ENCODE measurements at regions not wholly inside any gene's neighbourhood (a gene's known extent, or its start where the extent isn't known, plus 50 kb on each side); places are given as distances from the start of the nearest gene placed in this dataset.

- no TSS peak for BruUV-seq (replicated peaks)
- TF ChIP-seq HSF1 (IDR thresholded peaks at IDR 0.05; ENCODE audit: low read depth, low read length) (no peak), TCF3 (IDR thresholded peaks at IDR 0.05; ENCODE audit: borderline replicate concordance, insufficient read depth, low read depth, low read length) (no peak)
- Histone ChIP-seq H2AFZ (ENCODE audit: control insufficient read depth, low read depth, low read length) (no peak overlapping the region), H3K27ac (ENCODE audit: control insufficient read depth, insufficient read depth) (no peak overlapping the region), H3K9ac (ENCODE audit: control insufficient read depth, insufficient read depth, low read length) (no peak overlapping the region), H3K9me3 (replicated peaks; ENCODE audit: control insufficient read depth, insufficient read depth, low read length) (no peaks in the 10 kb centered on the region), H3K27me3 (replicated peaks in 1 of 2; ENCODE audit: control insufficient read depth in 2 of 2, insufficient read depth in 2 of 2, low read length in 1 of 2) (no peaks in the 10 kb centered on the region), H3K79me2 (ENCODE audit: control insufficient read depth, insufficient read depth, low read length) (no peaks in the 10 kb centered on the region), H4K20me1 (ENCODE audit: control insufficient read depth, insufficient read depth) (no peaks in the 10 kb centered on the region), H3K36me3 (ENCODE audit: control insufficient read depth in 2 of 2, insufficient read depth in 2 of 2, low read length in 1 of 2) (no peaks in the 10 kb centered on the region), H3K4me1 (ENCODE audit: control insufficient read depth, insufficient read depth, low read length) (no peaks in the 10 kb centered on the region), H3K4me2 (ENCODE audit: control insufficient read depth, insufficient read depth) (no peak overlapping the region), H3K4me3 (no peak overlapping the region)
- ChIA-PET CTCF (no interaction called here), RAD21 (ENCODE audit: unreplicated experiment) (no interaction called here), POLR2A (no interaction called here), SMC1A (ENCODE audit: uncharacterized antibody, unreplicated experiment) (interaction anchor here (1.0 to 1.5 kb wide), 2 partner anchors 9 to 16 kb away, joined by 3 read pairs; no protein-coding TSS in a partner anchor)
- ATAC-seq, result no peak
- intact Hi-C loops (cut with micrococcal nuclease; ENCODE audit: unreplicated experiment) (no loop called here), in situ Hi-C loops (cut with MboI) (no loop called here)
- DNase-seq (ENCODE audit: low read depth, low spot score), result no peak
- WGBS (ENCODE audit: insufficient coverage, insufficient replicate concordance, low lambda C conversion rate, missing lambda C conversion rate), result 0% methylated on average over 3 of the region's 3 CpGs
- FAIRE-seq, result no peak
These were observed 204.2 kb downstream of the PDCD6IP start for GRCh38 chr3:34002569-34003100.

GRCh38 chr3:34005886-34006285 lies 207.5 kb downstream of the PDCD6IP start:
- ChIA-PET SMC1A (ENCODE audit: uncharacterized antibody, unreplicated experiment) (interaction anchor here (0.9 kb wide), 1 partner anchor 122 kb away, joined by 3 read pairs; no protein-coding TSS in a partner anchor), POLR2A (no interaction called here), CTCF (no interaction called here), RAD21 (ENCODE audit: unreplicated experiment) (no interaction called here)
- 44% methylated on average over 1 of the region's 1 CpG for WGBS (ENCODE audit: insufficient coverage, insufficient replicate concordance, low lambda C conversion rate, missing lambda C conversion rate)
- Histone ChIP-seq H3K9me3 (replicated peaks; ENCODE audit: control insufficient read depth, insufficient read depth, low read length) (no peaks in the 10 kb centered on the region), H3K4me1 (ENCODE audit: control insufficient read depth, insufficient read depth, low read length) (no peaks in the 10 kb centered on the region), H3K27me3 (replicated peaks in 1 of 2; ENCODE audit: control insufficient read depth in 2 of 2, insufficient read depth in 2 of 2, low read length in 1 of 2) (no peaks in the 10 kb centered on the region), H2AFZ (ENCODE audit: control insufficient read depth, low read depth, low read length) (no peak overlapping the region), H3K27ac (ENCODE audit: control insufficient read depth, insufficient read depth) (no peak overlapping the region), H3K4me3 (no peak overlapping the region), H3K36me3 (ENCODE audit: control insufficient read depth in 2 of 2, insufficient read depth in 2 of 2, low read length in 1 of 2) (no peaks in the 10 kb centered on the region), H4K20me1 (ENCODE audit: control insufficient read depth, insufficient read depth) (no peaks in the 10 kb centered on the region), H3K9ac (ENCODE audit: control insufficient read depth, insufficient read depth, low read length) (no peak overlapping the region), H3K4me2 (ENCODE audit: control insufficient read depth, insufficient read depth) (no peak overlapping the region), H3K79me2 (ENCODE audit: control insufficient read depth, insufficient read depth, low read length) (no peaks in the 10 kb centered on the region)
- no peak for ATAC-seq
- FAIRE-seq, result no peak
- intact Hi-C loops (cut with micrococcal nuclease; ENCODE audit: unreplicated experiment) (no loop called here), in situ Hi-C loops (cut with MboI) (no loop called here)
- no peak for DNase-seq (ENCODE audit: low read depth, low spot score)
- no TSS peak for BruUV-seq (replicated peaks)
- TF ChIP-seq NR2C2 (IDR thresholded peaks at IDR 0.05; ENCODE audit: borderline replicate concordance, control insufficient read depth, insufficient read length, low read depth) (no peak), E2F4 (IDR thresholded peaks at IDR 0.05; ENCODE audit: low read depth, low read length) (no peak), PKNOX1 (IDR thresholded peaks at IDR 0.05) (no peak), ZBTB4 (CRISPR knock-in tag; IDR thresholded peaks at IDR 0.05) (no peak), POLR2A (IDR thresholded peaks at IDR 0.05; ENCODE audit: low read depth, low read length) (no peak), YBX1 (IDR thresholded peaks at IDR 0.05) (no peak), NFXL1 (IDR thresholded peaks at IDR 0.05; ENCODE audit: borderline replicate concordance) (no peak), TARDBP (IDR thresholded peaks at IDR 0.05; ENCODE audit: borderline replicate concordance) (no peak), SREBF1 (IDR thresholded peaks at IDR 0.05; ENCODE audit: low read length) (no peak), CBFB (IDR thresholded peaks at IDR 0.05; ENCODE audit: low read depth) (no peak)
